G401.6 (cell line): ENCODE measurements at regions not wholly inside any gene's neighbourhood (a gene's known extent, or its start where the extent isn't known, plus 50 kb on each side); places are given as distances from the start of the nearest gene placed in this dataset.
"Not testable (repeated sequence)": the region's sequence is repeated elsewhere in the genome, so short reads cannot be mapped to it uniquely, and the experiment has no call there.

Experiments used
- FAIRE-seq: peaks from 2 replicates; lab custom pipeline; 2012; peaks lifted over from hg19 to GRCh38; lab: Jason Lieb, UNC

- not testable (repeated sequence) for FAIRE-seq
Observed at GRCh38 chr4:188738290-188738689, 599.0 kb downstream of the TRIML1 start.

GRCh38 chr4:188740172-188740571, 600.9 kb downstream of the TRIML1 start:
- not testable (repeated sequence) for FAIRE-seq

- not testable (repeated sequence) for FAIRE-seq
Observed at GRCh38 chr4:188740791-188741190, 601.5 kb downstream of the TRIML1 start.

GRCh38 chr4:188754372-188755002, 615.2 kb downstream of the TRIML1 start:
- no peak for FAIRE-seq

DNA sequence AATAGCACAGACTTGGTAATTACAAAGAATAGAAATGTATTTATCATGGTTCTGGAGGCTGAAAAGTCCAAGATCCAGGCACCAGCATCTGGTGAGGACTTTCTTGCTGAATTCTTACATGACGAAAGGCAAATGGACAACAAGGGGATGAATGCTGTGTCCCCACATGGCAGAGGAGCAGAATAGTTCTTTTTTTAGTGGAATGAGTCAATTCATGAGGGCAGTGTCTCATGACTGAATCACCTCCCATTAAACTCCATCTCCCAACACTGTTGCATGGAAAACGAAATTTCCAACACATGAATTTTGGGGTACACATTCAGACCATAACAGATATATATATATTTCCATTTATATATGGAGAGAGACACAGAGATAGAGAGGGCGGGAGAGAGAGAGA, 628.3 kb downstream of the TRIML1 start:
- no peak for FAIRE-seq

GRCh38 chr4:188778905-188779304, 639.7 kb downstream of the TRIML1 start:
- FAIRE-seq, result no peak

GRCh38 chr4:188779581-188779980, 640.3 kb downstream of the TRIML1 start:
- FAIRE-seq, result no peak

GRCh38 chr4:188780028-188780427, 640.8 kb downstream of the TRIML1 start:
- no peak for FAIRE-seq

DNA sequence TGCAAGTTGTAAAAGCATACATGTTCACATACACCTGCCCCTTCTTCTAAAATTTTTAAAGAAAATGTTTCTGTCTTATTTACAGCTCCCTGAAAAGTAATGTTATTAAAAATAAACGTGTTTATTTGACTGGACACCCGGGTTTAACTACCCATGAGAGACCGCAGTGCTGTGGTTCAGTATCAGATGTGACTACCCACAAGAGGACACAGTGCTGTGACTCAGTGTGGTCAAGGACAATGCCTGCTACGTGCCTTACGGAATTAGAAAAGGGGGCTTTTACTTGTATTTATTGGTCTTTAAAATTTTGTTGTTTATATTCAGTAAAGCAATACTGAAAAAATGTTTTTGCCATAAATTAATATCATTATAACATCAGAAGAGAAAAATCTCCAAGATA, 641.4 kb downstream of the TRIML1 start:
- FAIRE-seq, result no peak

- FAIRE-seq, result no peak
Observed at GRCh38 chr4:188781655-188782054, 642.4 kb downstream of the TRIML1 start.

DNA sequence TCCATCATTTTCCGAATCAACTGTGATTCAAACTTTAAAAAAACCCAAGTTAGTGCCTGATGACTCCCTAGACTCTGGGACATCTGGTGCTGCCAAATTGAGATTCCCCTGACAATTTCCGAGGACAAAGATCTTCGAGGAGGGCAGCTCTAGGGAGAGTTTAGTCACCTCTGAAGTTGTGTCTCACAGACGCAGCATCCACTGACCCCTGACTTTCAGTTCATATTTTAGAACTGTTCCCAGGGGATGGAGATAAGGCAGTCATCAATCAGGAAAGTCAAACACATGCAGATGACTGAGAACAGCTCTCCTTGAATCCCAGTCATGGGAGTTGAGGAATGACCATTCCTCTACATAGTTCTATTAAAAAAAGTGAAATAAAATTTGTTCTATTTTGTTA, 643.9 kb downstream of the TRIML1 start:
- no peak for FAIRE-seq

GRCh38 chr4:188783606-188784160, 644.4 kb downstream of the TRIML1 start:
- no peak for FAIRE-seq

- not testable (repeated sequence) for FAIRE-seq
Observed at GRCh38 chr4:188796600-188796999, 657.4 kb downstream of the TRIML1 start.

DNA sequence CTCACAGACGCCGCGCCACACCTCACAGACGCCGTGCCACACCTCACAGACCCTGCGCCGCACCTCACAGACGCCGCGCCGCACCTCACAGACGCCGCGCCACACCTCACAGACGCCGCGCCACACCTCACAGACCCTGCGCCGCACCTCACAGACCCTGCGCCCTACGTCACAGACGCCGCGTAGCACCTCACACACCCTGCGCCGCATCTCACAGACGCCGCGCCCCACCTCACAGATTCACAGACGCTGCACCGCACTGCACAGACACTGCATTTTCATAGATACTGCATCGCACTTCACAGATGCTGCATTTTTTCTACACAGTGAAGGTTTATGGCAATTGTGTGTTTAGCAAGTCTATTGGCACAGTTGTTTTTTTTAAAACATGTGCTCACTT, 657.8 kb downstream of the TRIML1 start:
- FAIRE-seq, result not testable (repeated sequence)

GRCh38 chr4:188804861-188805260, 665.6 kb downstream of the TRIML1 start:
- FAIRE-seq, result no peak

GRCh38 chr4:188811121-188811520, 671.9 kb downstream of the TRIML1 start:
- no peak for FAIRE-seq

DNA sequence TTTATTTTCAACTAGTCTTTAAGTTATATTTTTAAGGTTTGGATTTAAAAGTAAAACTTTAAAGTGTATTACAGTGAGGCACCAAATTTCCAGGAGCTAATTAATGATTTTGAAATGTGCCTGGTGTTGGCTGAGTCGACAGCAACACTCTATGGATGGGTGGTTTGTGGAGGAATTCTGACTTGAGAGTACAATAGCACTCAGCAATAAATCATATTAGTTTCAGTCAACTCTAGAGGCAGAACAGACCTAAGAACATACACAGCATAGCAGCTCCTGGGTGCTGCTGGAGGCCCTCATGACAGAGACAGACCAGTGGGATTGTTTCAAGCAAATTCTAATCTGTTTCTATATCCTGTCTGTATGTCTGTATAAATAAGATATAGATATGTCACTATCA, 673.4 kb downstream of the TRIML1 start:
- FAIRE-seq, result no peak

GRCh38 chr4:188818300-188818699, 679.1 kb downstream of the TRIML1 start:
- no peak for FAIRE-seq

DNA sequence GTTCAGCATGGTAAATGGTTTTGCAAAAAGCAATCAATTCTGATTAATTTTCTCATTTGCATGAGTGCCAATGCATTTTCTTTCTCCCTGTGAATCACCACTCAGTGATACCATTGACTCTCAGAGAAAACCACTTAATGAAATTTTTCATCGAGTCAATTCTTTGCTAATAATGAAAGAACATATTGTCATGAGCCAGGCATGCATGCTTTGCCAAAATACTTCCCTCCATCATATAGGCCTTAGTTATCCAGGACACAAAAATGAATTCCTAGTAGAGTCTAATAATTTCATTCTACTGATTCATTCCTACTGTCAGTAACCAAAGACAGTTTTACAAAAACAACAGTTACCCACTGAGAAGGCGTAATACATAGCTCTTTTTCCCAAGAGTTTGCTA, 680.0 kb downstream of the TRIML1 start:
- no peak for FAIRE-seq

DNA sequence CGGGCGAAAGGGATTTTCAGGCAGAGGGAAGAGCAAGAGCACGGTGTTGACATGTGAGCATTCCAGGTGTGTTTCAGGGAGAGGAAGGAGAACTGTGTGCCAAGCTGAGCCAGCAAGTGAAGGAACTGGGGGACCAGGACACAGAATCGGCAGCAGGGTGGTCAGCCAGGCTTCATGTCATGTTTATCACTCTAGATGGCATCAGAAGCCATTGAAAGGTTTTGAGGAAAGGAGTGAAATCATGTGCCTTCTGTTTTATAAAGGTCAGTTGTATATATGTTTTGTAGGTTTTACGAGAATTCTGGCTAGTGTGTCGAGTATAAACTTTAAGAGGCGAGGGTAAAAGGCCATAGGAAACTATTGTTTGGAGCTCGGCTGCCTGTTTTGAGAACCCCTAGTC, 682.3 kb downstream of the TRIML1 start:
- no peak for FAIRE-seq

DNA sequence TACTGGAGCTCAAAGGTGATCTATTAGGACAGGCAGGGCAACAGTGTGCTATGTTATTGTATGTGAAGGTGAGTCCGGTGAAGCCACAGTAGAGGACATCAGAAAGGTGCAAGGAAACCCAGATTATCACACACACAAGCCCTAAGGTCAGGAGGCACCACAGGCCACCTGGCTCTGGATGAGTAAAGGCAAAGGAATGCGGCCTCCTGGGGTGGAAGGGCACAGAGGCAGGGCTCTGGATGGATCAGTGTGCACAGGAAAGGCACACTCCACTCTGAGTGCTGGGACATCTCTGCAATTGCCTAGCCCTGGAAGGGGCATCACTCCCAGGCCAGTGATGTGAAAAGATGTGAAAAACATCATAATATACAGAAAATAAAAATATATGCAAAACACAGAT, 683.5 kb downstream of the TRIML1 start:
- FAIRE-seq, result no peak

DNA sequence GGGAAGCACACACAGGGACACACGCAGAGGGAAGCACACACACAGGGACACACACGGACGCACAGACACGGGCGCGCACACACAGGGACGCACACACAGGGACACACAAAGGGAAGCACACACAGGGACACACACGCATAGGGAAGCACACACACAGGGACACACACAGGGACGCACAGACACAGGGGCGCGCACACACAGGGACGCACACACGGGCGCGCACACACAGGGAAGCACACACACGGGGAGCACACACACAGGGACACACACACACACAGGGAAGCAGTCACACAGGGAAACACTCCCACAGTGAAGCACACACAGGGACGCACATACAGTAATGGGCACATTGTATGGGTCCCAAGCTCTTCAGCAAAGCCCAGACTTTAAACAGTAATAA, 685.3 kb downstream of the TRIML1 start:
- no peak for FAIRE-seq

DNA sequence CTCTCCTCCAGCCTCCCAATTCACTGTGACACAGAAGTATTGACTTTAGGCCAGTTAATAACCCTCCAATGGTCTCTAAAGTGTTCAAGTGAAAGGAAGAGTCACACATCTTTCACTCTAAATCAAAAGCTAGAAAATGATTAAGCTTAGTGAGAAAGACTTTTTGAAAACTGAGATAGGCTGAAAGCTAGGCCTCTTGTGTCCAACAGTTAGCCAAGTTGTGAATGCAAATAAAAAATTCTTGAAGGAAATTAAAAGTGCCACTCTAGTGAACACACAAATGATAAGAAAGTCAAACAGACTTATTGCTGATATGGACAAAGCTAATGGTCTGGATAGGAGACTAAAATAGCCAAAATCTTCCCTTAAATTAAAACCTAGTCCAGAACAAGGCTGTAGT, 687.2 kb downstream of the TRIML1 start:
- no peak for FAIRE-seq

GRCh38 chr4:188839704-188840103, 700.5 kb downstream of the TRIML1 start:
- no peak for FAIRE-seq

- FAIRE-seq, result no peak
Observed at GRCh38 chr4:188841523-188841922, 702.3 kb downstream of the TRIML1 start.
